ENCODE measurements at regions not wholly inside any gene's neighbourhood (a gene's known extent, or its start where the extent isn't known, plus 50 kb on each side); places are given as distances from the start of the nearest gene placed in this dataset.

- Histone ChIP-seq H3K4me2 (no peak overlapping the region), H3F3A (replicated peaks; ENCODE audit: low read depth) (no peaks in the 10 kb centered on the region), H3K4me3 (no peak overlapping the region), H3K27ac (ENCODE audit: low read depth) (no peak overlapping the region), H3K27me3 (ENCODE audit: insufficient read depth) (no peaks in the 10 kb centered on the region), H4K20me1 (replicated peaks; ENCODE audit: insufficient read depth) (no peaks in the 10 kb centered on the region), H3K9me2 (ENCODE audit: insufficient read depth) (no peaks in the 10 kb centered on the region), H3K36me3 (ENCODE audit: insufficient read depth) (peaks cover 5% of the 10 kb centered on the region; the same call in 1 of the 2 replicates), H3K79me2 (replicated peaks; ENCODE audit: insufficient read depth) (no peaks in the 10 kb centered on the region), H3K4me1 (ENCODE audit: insufficient read depth) (no peaks in the 10 kb centered on the region), H2AFZ (no peak overlapping the region)
- Mint-ChIP-seq H3K9me3 (peaks cover 24% of the 10 kb centered on the region; the same call in 2 of the 3 replicates), H3K27ac (no peak overlapping the region), H3K27me3 (ENCODE audit: insufficient read depth, low read depth, poor library complexity) (no peaks in the 10 kb centered on the region), H3K36me3 (ENCODE audit: low read depth) (peaks cover 9% of the 10 kb centered on the region; the same call in 2 of the 3 replicates), H3K4me1 (no peaks in the 10 kb centered on the region), H3K4me3 (no peak overlapping the region)
- TF ChIP-seq ZNF114 (CRISPR knock-in tag; IDR thresholded peaks at IDR 0.05), result no peak
- ATAC-seq (no peak), DNase-seq (ENCODE audit: low spot score) (no peak)
These were observed 311.2 kb downstream of the SLITRK5 start for GRCh38 chr13:87982400-87982799.

- H3K36me3 ChIP-seq (ENCODE audit: insufficient read depth), result peaks cover 13% of the 10 kb centered on the region; the same call in 1 of the 2 replicates
- ATAC-seq (no peak), DNase-seq (ENCODE audit: low spot score) (no peak)
- peaks cover 29% of the 10 kb centered on the region; the same call in 2 of the 3 replicates for H3K9me3 Mint-ChIP-seq
- H3K27ac ChIP-seq (ENCODE audit: low read depth), result no peak overlapping the region
- TF ChIP-seq POLR2AphosphoS5 (IDR thresholded peaks at IDR 0.05; ENCODE audit: low read depth), result no peak
- no peaks in the 10 kb centered on the region for H4K20me1 ChIP-seq (replicated peaks; ENCODE audit: insufficient read depth)
- H3K4me1 Mint-ChIP-seq, result no peaks in the 10 kb centered on the region
- H3K79me2 ChIP-seq (replicated peaks; ENCODE audit: insufficient read depth), result no peaks in the 10 kb centered on the region
- H3K4me1 ChIP-seq (ENCODE audit: insufficient read depth), result no peaks in the 10 kb centered on the region
- H3K4me3 ChIP-seq, result no peak overlapping the region
- no peaks in the 10 kb centered on the region for H3K27me3 ChIP-seq (ENCODE audit: insufficient read depth)
- no peak overlapping the region for H2AFZ ChIP-seq
- no peak overlapping the region for H3K27ac Mint-ChIP-seq
- no peaks in the 10 kb centered on the region for H3K27me3 Mint-ChIP-seq (ENCODE audit: insufficient read depth, low read depth, poor library complexity)
- no peak overlapping the region for H3K4me2 ChIP-seq
- peaks cover 9% of the 10 kb centered on the region; the same call in 2 of the 3 replicates for H3K36me3 Mint-ChIP-seq (ENCODE audit: low read depth)
- H3F3A ChIP-seq (replicated peaks; ENCODE audit: low read depth), result no peaks in the 10 kb centered on the region
- no peaks in the 10 kb centered on the region for H3K9me2 ChIP-seq (ENCODE audit: insufficient read depth)
- H3K4me3 Mint-ChIP-seq, result no peak overlapping the region
These were observed 315.6 kb downstream of the SLITRK5 start for GRCh38 chr13:87986639-87987250.

DNA sequence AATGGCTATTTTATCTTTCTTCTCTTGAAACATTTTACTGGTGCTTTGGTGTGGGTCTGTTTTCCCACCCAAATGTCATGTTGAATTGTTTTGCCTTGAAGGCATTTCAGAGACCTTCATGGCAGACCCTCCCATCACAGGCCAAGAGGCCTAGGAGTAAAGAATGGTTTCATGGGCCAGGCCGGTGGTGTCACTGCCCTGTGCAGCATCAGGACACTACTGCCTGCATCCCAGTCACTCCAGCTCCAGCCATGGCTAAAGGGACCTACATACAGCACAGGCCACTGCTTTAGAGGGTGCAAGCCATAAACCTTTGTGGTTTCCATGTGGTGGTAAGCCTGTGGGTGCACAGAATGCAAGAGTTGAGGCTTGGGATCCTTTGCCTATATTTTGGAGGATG is 326.9 kb downstream of the SLITRK5 start:
- DNase-seq (ENCODE audit: low spot score), result no peak
- Mint-ChIP-seq H3K4me1 (no peaks in the 10 kb centered on the region), H3K4me3 (no peak overlapping the region), H3K27ac (no peak overlapping the region), H3K9me3 (peaks cover 32% of the 10 kb centered on the region), H3K36me3 (ENCODE audit: low read depth) (peaks cover 19% of the 10 kb centered on the region), H3K27me3 (ENCODE audit: insufficient read depth, low read depth, poor library complexity) (peaks cover 3% of the 10 kb centered on the region)
- no peak for ATAC-seq
- H3K4me2 ChIP-seq, result no peak overlapping the region
- no peaks in the 10 kb centered on the region for H3K4me1 ChIP-seq (ENCODE audit: insufficient read depth)
- TF ChIP-seq JUNB (IDR thresholded peaks at IDR 0.05; ENCODE audit: unreplicated experiment), result no peak
- no peak for TF ChIP-seq REST (IDR thresholded peaks at IDR 0.05; ENCODE audit: unreplicated experiment)
- no peak for TF ChIP-seq STAT1 (IDR thresholded peaks at IDR 0.05; ENCODE audit: unreplicated experiment)
- no peak for TF ChIP-seq CTCF (conservative IDR thresholded peaks at IDR 0.05; ENCODE audit: low read depth in 2 of 2)
- no peak for TF ChIP-seq ZNF331 (CRISPR knock-in tag; IDR thresholded peaks at IDR 0.05; ENCODE audit: low read depth)
- TF ChIP-seq ZNF114 (CRISPR knock-in tag; IDR thresholded peaks at IDR 0.05), result no peak
- no peak for TF ChIP-seq NANOG (IDR thresholded peaks at IDR 0.05; ENCODE audit: borderline replicate concordance)
- no peak overlapping the region for H3K4me3 ChIP-seq
- no peak overlapping the region for H2AFZ ChIP-seq
- H3F3A ChIP-seq (replicated peaks; ENCODE audit: low read depth), result no peaks in the 10 kb centered on the region
- no peaks in the 10 kb centered on the region for H4K20me1 ChIP-seq (replicated peaks; ENCODE audit: insufficient read depth)
- H3K9me2 ChIP-seq (ENCODE audit: insufficient read depth), result 0 out of 2 replicates have a peak, but pooled peaks cover 10% of the 10 kb centered on the region
- H3K36me3 ChIP-seq (ENCODE audit: insufficient read depth), result no peaks in the 10 kb centered on the region
- H3K27ac ChIP-seq (ENCODE audit: low read depth), result no peak overlapping the region
- no peaks in the 10 kb centered on the region for H3K79me2 ChIP-seq (replicated peaks; ENCODE audit: insufficient read depth)
- H3K27me3 ChIP-seq (ENCODE audit: insufficient read depth), result no peaks in the 10 kb centered on the region

Data from GM23338 (cell line).